HG02938 (cell line): ENCODE measurements at regions not wholly inside any gene's neighbourhood (a gene's known extent, or its start where the extent isn't known, plus 50 kb on each side); places are given as distances from the start of the nearest gene placed in this dataset.

Experiments used
- ATAC-seq: cut with Tn5 transposase; IDR thresholded peaks from one replicate; pipeline ENCODE4 v1.9.1; 2021; ENCODE audit warnings: mild to moderate bottlenecking, moderate library complexity; ENCODE audit not compliant: unreplicated experiment

- ATAC-seq, result no peak
Observed at GRCh38 chr11:22497474-22497873, 128.1 kb downstream of the FANCF start.

- no peak for ATAC-seq
Observed at GRCh38 chr11:22491555-22492225, 133.9 kb downstream of the FANCF start.

- no peak for ATAC-seq
Observed at GRCh38 chr11:22479971-22480720, 142.0 kb downstream of the SLC17A6 start.

DNA sequence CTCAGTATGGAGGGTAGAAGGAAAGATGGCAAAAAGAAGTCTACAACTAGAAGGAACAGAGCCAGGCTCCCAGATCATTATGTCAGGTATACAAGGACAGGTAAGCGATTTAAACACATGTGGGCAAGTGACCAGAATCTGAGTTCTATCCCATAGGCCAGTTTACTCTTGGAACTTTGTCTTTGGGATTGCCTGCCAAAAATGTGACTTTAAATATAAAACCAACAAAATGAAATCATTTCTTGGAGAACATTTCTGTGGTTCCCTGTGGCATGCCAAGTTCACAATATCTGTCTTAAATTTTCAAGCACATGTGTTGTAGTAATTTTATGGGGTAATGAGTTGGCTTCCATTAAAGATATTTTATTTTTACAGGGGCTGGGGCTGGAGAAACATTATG, 141.0 kb downstream of the SLC17A6 start:
- no peak for ATAC-seq

GRCh38 chr11:22478169-22478568, 140.0 kb downstream of the SLC17A6 start:
- ATAC-seq, result no peak

DNA sequence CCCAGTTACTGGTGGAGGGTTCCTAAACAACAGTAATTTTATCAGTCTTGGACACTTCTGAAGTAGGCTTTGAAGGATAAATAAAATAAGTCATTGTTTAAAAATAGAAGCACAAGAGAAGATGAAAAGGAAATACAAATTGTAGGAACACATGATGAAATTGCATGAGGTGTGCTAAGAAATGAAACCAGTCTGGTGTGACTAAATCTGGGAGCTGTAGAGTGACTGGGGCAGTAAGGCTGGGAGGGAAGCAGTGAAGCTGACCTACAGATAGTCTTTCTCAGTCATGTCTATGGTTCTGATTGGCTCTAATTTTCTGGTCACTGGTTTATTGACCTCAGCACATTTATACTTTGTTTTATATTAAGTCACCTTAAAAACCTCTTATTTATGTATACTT, 139.1 kb downstream of the SLC17A6 start:
- no peak for ATAC-seq

GRCh38 chr11:22476589-22476988, 138.4 kb downstream of the SLC17A6 start:
- ATAC-seq, result no peak

DNA sequence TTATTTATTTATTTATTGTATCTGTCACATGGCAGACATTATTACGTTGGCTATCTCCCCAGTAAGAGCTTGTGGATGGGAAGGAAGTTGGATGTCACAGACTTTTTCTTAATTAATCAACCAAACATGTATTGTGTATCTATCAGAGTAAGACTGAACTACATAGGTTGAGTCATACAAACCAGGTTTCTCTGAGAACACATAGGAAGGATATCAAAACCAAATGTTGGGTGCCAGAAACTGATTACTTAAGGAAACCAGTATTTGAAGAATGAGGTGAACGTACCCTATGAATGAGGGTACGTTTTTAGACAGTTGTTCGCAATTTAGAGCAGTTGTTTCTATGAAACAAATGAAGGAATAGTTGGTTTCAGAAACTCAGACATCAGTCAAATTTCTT, 136.4 kb downstream of the SLC17A6 start:
- ATAC-seq, result no peak

- no peak for ATAC-seq
Observed at GRCh38 chr11:22473586-22473985, 135.4 kb downstream of the SLC17A6 start.

- ATAC-seq, result no peak
Observed at GRCh38 chr11:22472306-22472705, 134.1 kb downstream of the SLC17A6 start.

GRCh38 chr11:22471385-22471784, 133.2 kb downstream of the SLC17A6 start:
- no peak for ATAC-seq

GRCh38 chr11:22467741-22468140, 129.6 kb downstream of the SLC17A6 start:
- ATAC-seq, result no peak

DNA sequence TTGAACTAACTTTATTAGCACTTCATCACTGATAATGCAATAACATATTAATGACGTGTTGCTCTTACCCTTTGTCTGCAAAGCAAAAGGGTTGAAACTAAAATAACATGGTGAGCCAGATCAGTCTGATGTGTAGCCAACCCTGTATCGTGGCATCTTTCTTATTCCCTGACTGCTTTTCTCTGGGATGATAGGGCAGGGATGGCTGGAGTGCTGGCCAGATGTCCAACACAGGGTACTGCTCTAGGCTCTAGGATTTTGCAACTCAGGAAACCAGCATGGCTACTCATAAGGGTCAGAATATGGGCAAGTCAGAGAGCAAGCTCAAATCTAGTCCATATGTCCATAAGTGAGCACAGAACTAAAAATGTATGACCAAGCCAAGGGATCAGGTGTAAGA, 129.1 kb downstream of the SLC17A6 start:
- ATAC-seq, result no peak

GRCh38 chr11:22466809-22467208, 128.6 kb downstream of the SLC17A6 start:
- ATAC-seq, result no peak

- no peak for ATAC-seq
Observed at GRCh38 chr11:22466351-22466750, 128.2 kb downstream of the SLC17A6 start.

DNA sequence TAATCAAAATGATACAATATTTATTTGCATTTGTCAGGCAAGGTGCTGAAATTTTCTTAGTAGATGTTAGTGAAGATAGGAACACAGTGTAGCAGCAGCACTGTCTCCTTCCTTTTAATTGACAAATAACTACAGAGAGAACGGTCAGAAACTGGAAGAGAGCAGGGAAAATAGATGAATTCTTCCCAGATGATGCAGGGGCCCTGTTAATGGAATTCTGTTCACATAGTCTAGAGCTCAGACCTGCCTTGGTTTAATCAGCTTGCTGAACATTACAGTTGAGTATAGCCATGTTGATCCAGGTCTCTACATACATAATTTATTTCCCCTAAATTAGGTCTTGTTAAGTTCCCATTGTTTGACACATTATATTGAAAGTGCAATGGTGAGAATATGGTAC, 127.4 kb downstream of the SLC17A6 start:
- ATAC-seq, result no peak

DNA sequence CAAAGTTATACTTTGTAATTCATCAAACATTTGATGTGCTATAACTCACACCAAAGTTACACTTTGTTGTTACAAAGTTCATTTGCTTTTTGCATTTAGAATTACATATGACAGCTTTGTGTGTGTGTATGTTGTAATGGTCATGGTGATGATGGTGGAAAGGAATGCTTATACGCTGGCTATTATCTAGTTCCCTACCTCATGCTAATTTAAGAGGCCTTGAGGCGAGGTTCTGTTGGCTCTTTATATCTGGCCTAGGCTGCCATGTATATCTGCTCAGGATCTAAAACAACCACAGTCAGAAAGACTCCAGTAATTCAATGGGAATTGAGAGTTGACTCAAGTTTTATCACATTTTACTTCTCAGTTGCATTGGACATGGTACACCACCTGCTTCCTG, 123.4 kb downstream of the SLC17A6 start:
- ATAC-seq, result no peak

- no peak for ATAC-seq
Observed at GRCh38 chr11:22460181-22460580, 122.0 kb downstream of the SLC17A6 start.

DNA sequence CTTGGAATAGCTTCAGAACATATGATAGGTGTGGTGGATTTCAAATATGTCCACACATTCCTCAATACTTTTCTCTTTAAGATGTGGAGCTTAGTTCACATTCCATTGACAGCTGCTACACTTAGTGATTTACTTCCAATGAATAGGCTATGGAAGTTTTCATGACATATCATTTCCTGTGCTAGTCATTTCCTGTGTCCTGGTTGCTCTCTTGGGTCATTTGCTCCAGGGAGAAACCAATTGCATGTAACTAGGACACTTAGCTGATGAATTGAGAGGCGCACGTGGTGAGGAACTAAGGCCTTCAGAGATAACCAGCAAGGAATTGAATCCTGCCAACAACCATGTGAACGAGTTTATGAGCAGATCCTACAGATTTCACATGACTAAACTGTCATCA, 120.9 kb downstream of the SLC17A6 start:
- ATAC-seq, result no peak

- no peak for ATAC-seq
Observed at GRCh38 chr11:22458161-22458560, 120.0 kb downstream of the SLC17A6 start.

DNA sequence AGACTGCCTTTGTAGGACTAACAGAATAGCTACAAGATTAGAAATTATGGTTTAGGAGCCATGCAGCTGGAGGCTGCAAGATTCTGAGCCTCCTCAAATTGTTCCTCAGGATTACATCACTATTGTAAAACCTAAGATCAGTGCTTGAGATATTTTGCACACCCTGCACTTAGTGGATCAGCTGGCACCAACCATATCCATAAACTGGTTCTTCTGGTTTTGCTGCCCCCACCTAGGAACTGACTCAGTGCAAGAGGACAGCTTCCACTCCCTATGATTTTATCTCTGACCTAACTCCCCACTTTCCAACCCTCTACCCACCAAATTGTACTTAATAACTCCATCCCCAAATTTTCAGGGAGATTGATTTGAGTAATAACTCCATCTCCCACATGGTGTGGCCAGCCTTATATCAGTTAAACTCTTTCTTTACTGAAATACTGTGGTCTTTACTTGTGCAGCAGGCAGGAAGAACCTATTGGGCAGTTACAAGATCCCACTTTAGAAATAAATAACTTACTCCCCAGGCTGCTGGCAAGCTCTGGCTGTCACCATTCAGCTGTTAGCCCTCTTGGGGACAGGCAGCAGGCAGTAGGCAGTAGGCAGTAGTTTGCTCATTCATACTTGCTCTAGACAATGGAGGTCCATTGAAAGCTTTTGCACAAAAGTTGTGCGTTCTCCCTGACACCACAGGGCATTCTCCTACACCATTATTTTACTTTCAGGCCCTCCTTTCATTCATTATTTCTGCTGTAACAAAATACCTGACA, 119.0 kb downstream of the SLC17A6 start:
- no peak for ATAC-seq
